ENCODE measurements at regions not wholly inside any gene's neighbourhood (a gene's known extent, or its start where the extent isn't known, plus 50 kb on each side); places are given as distances from the start of the nearest gene placed in this dataset.

DNA sequence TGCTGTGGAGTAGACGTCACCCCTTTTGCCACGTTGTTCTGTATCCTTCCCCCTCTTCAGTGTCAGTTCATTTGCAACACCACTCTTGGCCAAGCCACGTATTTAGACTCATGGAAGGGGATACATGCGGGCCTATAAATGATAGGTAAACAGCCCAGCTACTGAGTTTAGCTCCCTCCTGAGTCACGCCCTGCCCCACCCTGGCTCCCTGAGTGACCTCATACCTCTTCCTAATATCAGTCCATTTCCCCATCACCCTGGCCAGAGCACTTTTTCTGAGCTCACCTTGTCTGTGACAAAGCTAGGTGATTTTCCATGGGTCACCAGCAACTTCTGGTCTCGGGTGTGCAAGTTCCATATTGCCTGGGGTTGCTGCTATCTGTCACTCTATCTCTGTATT, 147.2 kb upstream of the MAF start:
- Histone ChIP-seq H3K9me3 (ENCODE audit: control insufficient read depth, insufficient read depth, low read length) (no peaks in the 10 kb centered on the region), H3K4me2 (ENCODE audit: low read length) (no peak overlapping the region), H3K4me3 (ENCODE audit: low read length) (no peak overlapping the region), H3K27me3 (ENCODE audit: control insufficient read depth, low read length) (no peaks in the 10 kb centered on the region), H3K9me2 (replicated peaks; ENCODE audit: control insufficient read depth, low read length) (no peaks in the 10 kb centered on the region), H3K4me1 (ENCODE audit: control insufficient read depth, low read length) (no peaks in the 10 kb centered on the region), H4K20me1 (ENCODE audit: control insufficient read depth, insufficient read depth, low read depth, low read length) (no peaks in the 10 kb centered on the region), H3K36me3 (ENCODE audit: control insufficient read depth, low read length) (no peaks in the 10 kb centered on the region), H3K79me2 (ENCODE audit: control insufficient read depth, low read length) (no peaks in the 10 kb centered on the region), H3K27ac (ENCODE audit: low read depth, low read length) (no peak overlapping the region), H3F3A (ENCODE audit: control insufficient read depth, insufficient read depth) (no peaks in the 10 kb centered on the region)
- TF ChIP-seq, protein P1, sequence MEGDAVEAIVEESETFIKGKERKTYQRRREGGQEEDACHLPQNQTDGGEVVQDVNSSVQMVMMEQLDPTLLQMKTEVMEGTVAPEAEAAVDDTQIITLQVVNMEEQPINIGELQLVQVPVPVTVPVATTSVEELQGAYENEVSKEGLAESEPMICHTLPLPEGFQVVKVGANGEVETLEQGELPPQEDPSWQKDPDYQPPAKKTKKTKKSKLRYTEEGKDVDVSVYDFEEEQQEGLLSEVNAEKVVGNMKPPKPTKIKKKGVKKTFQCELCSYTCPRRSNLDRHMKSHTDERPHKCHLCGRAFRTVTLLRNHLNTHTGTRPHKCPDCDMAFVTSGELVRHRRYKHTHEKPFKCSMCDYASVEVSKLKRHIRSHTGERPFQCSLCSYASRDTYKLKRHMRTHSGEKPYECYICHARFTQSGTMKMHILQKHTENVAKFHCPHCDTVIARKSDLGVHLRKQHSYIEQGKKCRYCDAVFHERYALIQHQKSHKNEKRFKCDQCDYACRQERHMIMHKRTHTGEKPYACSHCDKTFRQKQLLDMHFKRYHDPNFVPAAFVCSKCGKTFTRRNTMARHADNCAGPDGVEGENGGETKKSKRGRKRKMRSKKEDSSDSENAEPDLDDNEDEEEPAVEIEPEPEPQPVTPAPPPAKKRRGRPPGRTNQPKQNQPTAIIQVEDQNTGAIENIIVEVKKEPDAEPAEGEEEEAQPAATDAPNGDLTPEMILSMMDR (IDR thresholded peaks at IDR 0.05; ENCODE audit: low read depth, low read length, poor library complexity, severe bottlenecking), result no peak
- no peak for TF ChIP-seq EZH2phosphoT487 (IDR thresholded peaks at IDR 0.05; ENCODE audit: borderline replicate concordance, low read length)

DNA sequence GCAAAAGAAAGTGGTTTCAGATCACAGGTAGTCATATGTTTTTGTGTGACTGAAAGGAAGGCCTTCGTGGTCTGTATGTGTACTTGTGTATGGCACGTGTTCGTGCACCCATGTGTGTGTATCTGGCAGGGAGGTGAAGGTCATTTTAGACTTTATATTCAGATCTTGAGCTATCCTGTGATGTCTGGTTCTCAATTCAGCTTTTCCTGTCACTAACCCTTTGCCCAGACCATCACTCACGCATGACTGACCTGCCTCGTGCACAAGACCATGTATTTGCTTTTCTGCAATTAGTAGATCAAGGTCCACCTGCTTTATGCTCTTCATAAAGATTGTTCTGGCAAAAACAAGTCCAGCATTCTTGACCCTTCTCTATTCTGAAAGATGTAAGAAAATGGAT, 139.7 kb upstream of the MAF start:
- H3K27ac ChIP-seq (ENCODE audit: low read depth, low read length), result no peak overlapping the region
- no peaks in the 10 kb centered on the region for H3K36me3 ChIP-seq (ENCODE audit: control insufficient read depth, low read length)
- H3K9me2 ChIP-seq (replicated peaks; ENCODE audit: control insufficient read depth, low read length), result no peaks in the 10 kb centered on the region
- no peak overlapping the region for H3K4me2 ChIP-seq (ENCODE audit: low read length)
- no peak overlapping the region for H3K4me3 ChIP-seq (ENCODE audit: low read length)
- no peaks in the 10 kb centered on the region for H3K27me3 ChIP-seq (ENCODE audit: control insufficient read depth, low read length)
- H3K9me3 ChIP-seq (ENCODE audit: control insufficient read depth, insufficient read depth, low read length), result no peaks in the 10 kb centered on the region
- no peak for TF ChIP-seq EZH2phosphoT487 (IDR thresholded peaks at IDR 0.05; ENCODE audit: borderline replicate concordance, low read length)
- TF ChIP-seq, protein P1 (IDR thresholded peaks at IDR 0.05; ENCODE audit: low read depth, low read length, poor library complexity, severe bottlenecking), result no peak
- no peaks in the 10 kb centered on the region for H3F3A ChIP-seq (ENCODE audit: control insufficient read depth, insufficient read depth)
- no peaks in the 10 kb centered on the region for H3K79me2 ChIP-seq (ENCODE audit: control insufficient read depth, low read length)
- no peaks in the 10 kb centered on the region for H3K4me1 ChIP-seq (ENCODE audit: control insufficient read depth, low read length)
- no peaks in the 10 kb centered on the region for H4K20me1 ChIP-seq (ENCODE audit: control insufficient read depth, insufficient read depth, low read depth, low read length)

DNA sequence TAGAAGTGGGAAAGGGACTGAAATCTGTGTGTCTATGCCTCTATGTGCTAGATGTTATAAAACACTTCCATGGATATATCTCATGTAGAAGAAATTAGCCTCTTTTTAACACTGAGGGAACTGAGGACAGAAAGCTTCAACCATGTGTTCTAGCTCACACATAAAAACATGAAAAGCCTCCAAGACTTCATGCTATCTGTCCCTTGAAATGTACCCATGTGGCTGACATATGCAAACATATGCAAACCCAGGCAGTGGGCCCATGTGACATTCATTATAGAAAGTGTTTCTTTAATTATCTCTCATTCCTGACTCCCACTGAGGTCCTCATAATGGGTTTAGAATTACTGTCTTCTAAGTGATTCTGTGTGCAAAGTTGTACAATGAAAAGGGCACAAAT, 134.7 kb upstream of the MAF start:
- no peaks in the 10 kb centered on the region for H3K9me3 ChIP-seq (ENCODE audit: control insufficient read depth, insufficient read depth, low read length)
- H3K27me3 ChIP-seq (ENCODE audit: control insufficient read depth, low read length), result no peaks in the 10 kb centered on the region
- H3K4me1 ChIP-seq (ENCODE audit: control insufficient read depth, low read length), result no peaks in the 10 kb centered on the region
- H3K9me2 ChIP-seq (replicated peaks; ENCODE audit: control insufficient read depth, low read length), result no peaks in the 10 kb centered on the region
- H3K79me2 ChIP-seq (ENCODE audit: control insufficient read depth, low read length), result no peaks in the 10 kb centered on the region
- H3K27ac ChIP-seq (ENCODE audit: low read depth, low read length), result no peak overlapping the region
- H4K20me1 ChIP-seq (ENCODE audit: control insufficient read depth, insufficient read depth, low read depth, low read length), result no peaks in the 10 kb centered on the region
- no peak overlapping the region for H3K4me2 ChIP-seq (ENCODE audit: low read length)
- TF ChIP-seq EZH2phosphoT487 (IDR thresholded peaks at IDR 0.05; ENCODE audit: borderline replicate concordance, low read length), result no peak
- TF ChIP-seq, protein P1 (IDR thresholded peaks at IDR 0.05; ENCODE audit: low read depth, low read length, poor library complexity, severe bottlenecking), result no peak
- H3F3A ChIP-seq (ENCODE audit: control insufficient read depth, insufficient read depth), result no peaks in the 10 kb centered on the region
- no peak overlapping the region for H3K4me3 ChIP-seq (ENCODE audit: low read length)
- no peaks in the 10 kb centered on the region for H3K36me3 ChIP-seq (ENCODE audit: control insufficient read depth, low read length)

DNA sequence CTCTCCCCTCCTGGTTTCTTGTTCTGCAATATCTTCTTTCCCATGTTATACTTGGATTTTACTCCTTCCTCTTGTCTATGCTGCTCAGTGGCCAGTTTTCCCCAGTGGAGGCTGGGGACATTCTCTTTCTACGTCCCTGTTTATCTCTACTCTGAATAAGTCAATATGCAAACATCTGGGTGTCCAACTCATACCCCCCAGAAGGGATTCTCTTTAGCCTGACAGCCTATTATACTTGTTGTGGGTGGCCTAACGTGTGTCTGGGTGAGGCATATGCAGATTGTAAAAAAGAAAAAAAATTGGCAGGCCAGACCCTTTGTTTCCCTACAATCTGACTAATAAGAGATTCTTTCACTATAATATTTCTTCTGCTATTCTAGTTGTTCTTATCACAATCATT, 134.2 kb upstream of the MAF start:
- no peak overlapping the region for H3K27ac ChIP-seq (ENCODE audit: low read depth, low read length)
- no peaks in the 10 kb centered on the region for H3K9me2 ChIP-seq (replicated peaks; ENCODE audit: control insufficient read depth, low read length)
- TF ChIP-seq, protein P1 (IDR thresholded peaks at IDR 0.05; ENCODE audit: low read depth, low read length, poor library complexity, severe bottlenecking), result no peak
- TF ChIP-seq EZH2phosphoT487 (IDR thresholded peaks at IDR 0.05; ENCODE audit: borderline replicate concordance, low read length), result no peak
- H4K20me1 ChIP-seq (ENCODE audit: control insufficient read depth, insufficient read depth, low read depth, low read length), result no peaks in the 10 kb centered on the region
- H3K36me3 ChIP-seq (ENCODE audit: control insufficient read depth, low read length), result no peaks in the 10 kb centered on the region
- no peaks in the 10 kb centered on the region for H3K27me3 ChIP-seq (ENCODE audit: control insufficient read depth, low read length)
- H3K4me3 ChIP-seq (ENCODE audit: low read length), result no peak overlapping the region
- H3K4me1 ChIP-seq (ENCODE audit: control insufficient read depth, low read length), result no peaks in the 10 kb centered on the region
- no peak overlapping the region for H3K4me2 ChIP-seq (ENCODE audit: low read length)
- H3K9me3 ChIP-seq (ENCODE audit: control insufficient read depth, insufficient read depth, low read length), result no peaks in the 10 kb centered on the region
- H3F3A ChIP-seq (ENCODE audit: control insufficient read depth, insufficient read depth), result no peaks in the 10 kb centered on the region
- no peaks in the 10 kb centered on the region for H3K79me2 ChIP-seq (ENCODE audit: control insufficient read depth, low read length)

Measured in DOHH2 (cell line).